ENCODE measurements at regions not wholly inside any gene's neighbourhood (a gene's known extent, or its start where the extent isn't known, plus 50 kb on each side); places are given as distances from the start of the nearest gene placed in this dataset.

GRCh38 chr6:97461218-97461617 lies 178.2 kb upstream of the MMS22L start:
- Histone ChIP-seq H3K27ac (ENCODE audit: low read depth, low read length) (no peak overlapping the region), H2AFZ (ENCODE audit: low read length) (no peak overlapping the region), H3K23me2 (ENCODE audit: low read depth, low read length) (no peaks in the 10 kb centered on the region), H3K4ac (replicated peaks; ENCODE audit: insufficient read length, low read depth, low read length) (no peak overlapping the region), H3K36me3 (ENCODE audit: control insufficient read depth in 2 of 4, insufficient read depth in 4 of 4, low read length in 3 of 4) (no peaks in the 10 kb centered on the region), H3K9me3 (ENCODE audit: insufficient read depth in 2 of 2, low read depth in 1 of 2, low read length in 1 of 2) (no peaks in the 10 kb centered on the region), H3K18ac (ENCODE audit: extremely low read depth, low read length) (no peak overlapping the region), H2BK15ac (ENCODE audit: low read length) (no peak overlapping the region), H2BK5ac (ENCODE audit: low read depth, low read length) (no peak overlapping the region), H2BK20ac (ENCODE audit: low read length) (no peak overlapping the region), H2BK120ac (replicated peaks; ENCODE audit: low read depth, low read length) (no peak overlapping the region), H4K8ac (ENCODE audit: extremely low read depth, insufficient read depth, low read length) (no peak overlapping the region), H3K27me3 (replicated peaks in 1 of 4; ENCODE audit: control insufficient read depth in 3 of 4, extremely low read depth in 1 of 4, insufficient read depth in 3 of 4, low read length in 3 of 4) (no peaks in the 10 kb centered on the region), H3K79me1 (ENCODE audit: low read depth, low read length) (no peaks in the 10 kb centered on the region), H3K4me2 (ENCODE audit: insufficient read depth in 1 of 2, low read depth in 2 of 2, low read length in 2 of 2) (no peak overlapping the region), H3K14ac (ENCODE audit: insufficient read length) (no peak overlapping the region), H2BK12ac (ENCODE audit: low read depth, low read length) (no peak overlapping the region), H3K79me2 (ENCODE audit: control insufficient read depth in 1 of 2, insufficient read depth in 2 of 2, low read length in 2 of 2) (no peaks in the 10 kb centered on the region), H3K23ac (ENCODE audit: insufficient read length) (no peak overlapping the region), H2AK5ac (ENCODE audit: low read depth, low read length) (no peak overlapping the region), H3K9ac (replicated peaks in 1 of 4; ENCODE audit: extremely low read depth in 1 of 4, low read depth in 3 of 4, low read length in 3 of 4) (no peak overlapping the region), H3K56ac (replicated peaks; ENCODE audit: insufficient read length, low read depth, low read length) (no peak overlapping the region), H4K5ac (ENCODE audit: insufficient read length, low read depth, low read length) (no peak overlapping the region), H3K4me3 (ENCODE audit: extremely low read depth in 1 of 4, insufficient read depth in 2 of 4, low read depth in 3 of 4, low read length in 4 of 4) (no peak overlapping the region), H3K4me1 (replicated peaks in 1 of 4; ENCODE audit: control insufficient read depth in 3 of 4, insufficient read depth in 4 of 4, low read length in 3 of 4) (peaks cover 0 to 7% (median 1%) of the 10 kb centered on the region in 4 experiments; a peak in 2 of 7 replicates), H4K91ac (replicated peaks; ENCODE audit: insufficient read length, low read length) (no peak overlapping the region), H4K20me1 (replicated peaks in 1 of 2; ENCODE audit: control insufficient read depth in 1 of 2, insufficient read depth in 2 of 2, low read length in 2 of 2) (no peaks in the 10 kb centered on the region)
- POLR2A ChIA-PET (ENCODE audit: partially characterized antibody), result no interaction called here
- 92% methylated on average over 3 of the region's 3 CpGs; no CpG with 5 or more reads in 1 of the 2 experiments for WGBS, 2 experiments (ENCODE audit: extremely low coverage in 1 of 2, insufficient coverage in 1 of 2, insufficient read length in 1 of 2, insufficient replicate concordance in 2 of 2, low coverage in 1 of 2, low lambda C conversion rate in 2 of 2, missing lambda C conversion rate in 1 of 2)
- CTCF ChIA-PET (ENCODE audit: partially characterized antibody), result no interaction called here
- DNase-seq (ENCODE audit: low read depth in 1 of 2, low spot score in 2 of 2), result no peak
- no peak for FAIRE-seq
- TF ChIP-seq TCF12 (IDR thresholded peaks at IDR 0.05; ENCODE audit: low read depth, low read length) (no peak), TAF1 (IDR thresholded peaks at IDR 0.05; ENCODE audit: low read depth, low read length) (no peak), RAD21 (IDR thresholded peaks at IDR 0.05 in 1 of 2, conservative IDR thresholded peaks at IDR 0.05 in 1 of 2; ENCODE audit: low read depth in 2 of 2, low read length in 2 of 2) (no peak), TAF7 (optimal IDR thresholded peaks at IDR 0.05; ENCODE audit: borderline replicate concordance, low read depth, low read length) (no peak), NANOG (IDR thresholded peaks at IDR 0.05; ENCODE audit: insufficient read depth, low read depth, low read length, poor library complexity, severe bottlenecking) (no peak), EP300 (IDR thresholded peaks at IDR 0.05; ENCODE audit: borderline replicate concordance in 1 of 2, low read depth in 2 of 2, low read length in 2 of 2) (no peak), KDM5A (IDR thresholded peaks at IDR 0.05; ENCODE audit: low read length) (no peak), BRCA1 (IDR thresholded peaks at IDR 0.05; ENCODE audit: low read depth, low read length) (no peak), ATF2 (IDR thresholded peaks at IDR 0.05; ENCODE audit: low read length) (no peak)
